Aorta (tissue), 5 donors: ENCODE measurements at regions not wholly inside any gene's neighbourhood (a gene's known extent, or its start where the extent isn't known, plus 50 kb on each side); places are given as distances from the start of the nearest gene placed in this dataset.
"Not testable (repeated sequence)": the region's sequence is repeated elsewhere in the genome, so short reads cannot be mapped to it uniquely, and the experiment has no call there.

Experiments used
- ATAC-seq: fragments of 200-7000 bp; cut with Tn5 transposase; one replicate; pipeline ENCODE4 v1.9.1; 2022; ENCODE audit warnings: moderate library complexity; ENCODE audit not compliant: low FRiP score
- DNase-seq, 2 donors: peaks; one replicate each; pipeline ENCODE4 v3.0.0-alpha.2; 2020
- H3K27ac ChIP-seq, 2 donors: one replicate each; pipeline ENCODE4 v1.5.1; 2013; ENCODE audit warnings: low read length in 2 of 2, mild to moderate bottlenecking in 2 of 2, moderate library complexity in 2 of 2, control low read depth in 1 of 2, inconsistent platforms in 1 of 2, low read depth in 1 of 2
- H3K27me3 ChIP-seq, 2 donors: one replicate each; pipeline ENCODE4 v1.6.1; 2013; ENCODE audit warnings: control low read depth in 1 of 2, low read length in 1 of 2, mild to moderate bottlenecking in 1 of 2, moderate library complexity in 1 of 2; ENCODE audit not compliant: insufficient read depth in 2 of 2, control insufficient read depth in 1 of 2
- H3K36me3 ChIP-seq, 2 donors: one replicate each; pipeline ENCODE4 v1.6.1; 2013; ENCODE audit warnings: control low read depth in 1 of 2, low read length in 1 of 2, mild to moderate bottlenecking in 1 of 2; ENCODE audit not compliant: insufficient read depth in 2 of 2, control insufficient read depth in 1 of 2
- H3K4me1 ChIP-seq, 2 donors: one replicate each; pipeline ENCODE4 v1.6.1; 2013; ENCODE audit warnings: low read length in 2 of 2, control low read depth in 1 of 2, mild to moderate bottlenecking in 1 of 2, moderate library complexity in 1 of 2; ENCODE audit not compliant: insufficient read depth in 2 of 2, control insufficient read depth in 1 of 2
- H3K4me3 ChIP-seq, 2 donors: one replicate each; pipeline ENCODE4 v1.5.1; 2013; ENCODE audit warnings: low read length in 2 of 2, control low read depth in 1 of 2, mild to moderate bottlenecking in 1 of 2
- H3K9me3 ChIP-seq: one replicate; pipeline ENCODE4 v1.6.1; 2013; ENCODE audit warnings: mild to moderate bottlenecking, low read length; ENCODE audit not compliant: control insufficient read depth
- WGBS, 2 donors: extraction: QIAGEN DNeasy Blood & Tissue Kit; methylation state at CpG; one replicate each; pipeline ENCODE4 v1.1.7; 2013; 5-methylcytosine and 5-hydroxymethylcytosine counted together
- intact Hi-C, 2 donors: fragments of 100-400 bp; cut with DNase I; formaldehyde crosslinking; loops; one replicate each; pipeline versions ENCODE4 v1.14.2 to v1.15.0; 2022
- donor health status: healthy with polysubstance abuse.
- donor health status: Bipolar disorder and iron deficiency.
- donor health status: DM: no; HTN: no; CAD: no.
- donor health status: DM: no; HTN: no; CAD: no.
- donor health status: DM: yes; HTN: yes; CAD: no.

GRCh38 chr20:16848061-16848460 lies 99.9 kb downstream of the OTOR start:
- no peak overlapping the region for H3K27ac ChIP-seq
- H3K4me1 ChIP-seq: no peaks in the 10 kb centered on the region
- DNase-seq (no peak), ATAC-seq (no peak)
- H3K27me3 ChIP-seq: no peaks in the 10 kb centered on the region
- H3K4me3 ChIP-seq: no peak overlapping the region
- intact Hi-C loops: no loop called here
- H3K36me3 ChIP-seq: no peaks in the 10 kb centered on the region
- H3K9me3 ChIP-seq: peaks cover 1% of the 10 kb centered on the region

- 60 to 63% methylated on average over 1 of the region's 1 CpG for WGBS, 2 donors
These were observed 100.4 kb downstream of the OTOR start for GRCh38 chr20:16848526-16848925.

GRCh38 chr20:16860914-16861313 lies 112.8 kb downstream of the OTOR start:
- no peak overlapping the region for H3K27ac ChIP-seq
- H3K4me3 ChIP-seq: no peak overlapping the region
- intact Hi-C loops: no loop called here
- no peaks in the 10 kb centered on the region for H3K36me3 ChIP-seq
- 77 to 87% methylated on average over 1 of the region's 1 CpG for WGBS, 2 donors
- ATAC-seq (no peak), DNase-seq (no peak)
- peaks cover 2% of the 10 kb centered on the region for H3K9me3 ChIP-seq
- no peaks in the 10 kb centered on the region for H3K27me3 ChIP-seq
- H3K4me1 ChIP-seq: no peaks in the 10 kb centered on the region

More at GRCh38 chr20:16848526-16848925, 100.4 kb downstream of the OTOR start:
- Histone ChIP-seq H3K27me3 (no peaks in the 10 kb centered on the region), H3K36me3 (no peaks in the 10 kb centered on the region), H3K9me3 (peaks cover 1% of the 10 kb centered on the region), H3K27ac (no peak overlapping the region), H3K4me3 (no peak overlapping the region), H3K4me1 (no peaks in the 10 kb centered on the region)
- ATAC-seq (no peak), DNase-seq (no peak)
- intact Hi-C loops: no loop called here

DNA sequence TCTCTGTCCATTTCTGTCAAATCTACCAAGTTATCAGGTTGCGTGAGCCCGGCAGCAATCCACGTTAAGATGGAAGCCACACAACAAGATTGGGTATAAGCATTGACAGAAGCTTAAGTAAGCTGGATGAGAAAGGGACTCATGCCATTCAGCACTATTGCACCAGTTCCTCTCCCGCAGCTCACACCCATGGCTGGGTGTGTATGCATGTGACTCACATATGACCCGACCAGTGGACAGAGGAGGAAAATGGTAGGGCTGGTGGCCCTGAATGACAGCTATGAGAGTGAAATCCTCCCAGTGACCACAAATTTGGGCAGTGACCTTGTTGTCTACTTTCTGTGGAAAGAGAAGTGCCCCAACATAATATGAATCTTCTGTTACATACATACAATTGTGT lies 113.5 kb downstream of the OTOR start:
- H3K9me3 ChIP-seq: peaks cover 2% of the 10 kb centered on the region
- ATAC-seq (no peak), DNase-seq (no peak)
- no peak overlapping the region for H3K4me3 ChIP-seq
- no peak overlapping the region for H3K27ac ChIP-seq
- H3K4me1 ChIP-seq: no peaks in the 10 kb centered on the region
- no peaks in the 10 kb centered on the region for H3K27me3 ChIP-seq
- 89 to 94% methylated on average over 5 of the region's 5 CpGs for WGBS, 2 donors
- no peaks in the 10 kb centered on the region for H3K36me3 ChIP-seq
- intact Hi-C loops: no loop called here

DNA sequence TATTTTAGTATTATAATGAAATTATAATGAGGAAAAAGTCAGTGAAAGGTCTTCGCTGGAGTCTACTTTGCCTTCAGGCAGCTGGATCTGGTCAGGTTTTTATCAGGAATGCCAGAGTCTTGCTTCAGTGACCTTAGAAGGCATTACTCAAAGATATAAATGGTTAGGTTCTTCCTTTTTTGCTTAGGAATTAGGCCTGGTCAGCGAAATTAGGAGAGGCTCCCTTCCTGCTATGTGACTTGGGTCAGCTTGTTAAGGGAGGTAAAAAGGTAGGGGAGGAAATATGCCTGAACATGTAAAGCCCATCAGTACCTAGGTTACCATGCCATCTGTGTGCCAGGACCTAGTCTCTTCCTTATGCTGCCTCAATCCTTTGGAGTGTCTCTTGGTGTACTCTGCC lies 115.1 kb downstream of the OTOR start:
- no peak overlapping the region for H3K27ac ChIP-seq
- no peaks in the 10 kb centered on the region for H3K4me1 ChIP-seq
- 69 to 71% methylated on average over 2 of the region's 2 CpGs for WGBS, 2 donors
- intact Hi-C loops: no loop called here
- no peak for ATAC-seq
- H3K9me3 ChIP-seq: peaks cover 2% of the 10 kb centered on the region
- no peaks in the 10 kb centered on the region for H3K27me3 ChIP-seq
- H3K4me3 ChIP-seq: no peak overlapping the region
- H3K36me3 ChIP-seq: no peaks in the 10 kb centered on the region
- no peak for DNase-seq

GRCh38 chr20:16864069-16864468 lies 115.9 kb downstream of the OTOR start:
- Histone ChIP-seq H3K27ac (no peak overlapping the region), H3K27me3 (no peaks in the 10 kb centered on the region), H3K4me3 (no peak overlapping the region), H3K4me1 (no peaks in the 10 kb centered on the region), H3K9me3 (peaks cover 2% of the 10 kb centered on the region), H3K36me3 (no peaks in the 10 kb centered on the region)
- no peak for ATAC-seq
- intact Hi-C loops: no loop called here
- 71 to 75% methylated on average over 5 of the region's 5 CpGs for WGBS, 2 donors
- DNase-seq: peak in 1 of 2 donors; percentile 61

- ATAC-seq: no peak
- 56 to 57% methylated on average over 1 of the region's 1 CpG for WGBS, 2 donors
These were observed 116.8 kb downstream of the OTOR start for GRCh38 chr20:16864963-16865362.

DNA sequence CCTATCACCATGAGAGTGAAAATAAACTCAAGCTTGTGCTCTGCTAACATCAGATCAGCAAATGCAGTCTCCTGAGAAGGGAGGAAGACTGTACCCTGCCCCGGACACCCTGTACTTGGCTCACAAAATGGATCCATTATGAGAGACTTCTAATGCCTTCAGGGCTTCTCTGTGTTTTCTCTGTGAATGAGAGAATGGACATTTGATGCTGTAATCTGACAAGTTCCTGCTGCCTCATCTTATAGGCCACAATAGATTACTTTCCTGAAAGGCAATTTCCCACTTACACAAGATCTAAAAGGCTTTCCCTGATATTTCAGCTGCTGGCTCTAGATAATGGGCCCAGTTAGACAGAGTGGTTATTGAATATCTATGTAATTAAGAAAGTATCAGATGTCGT lies 117.2 kb downstream of the OTOR start:
- Histone ChIP-seq H3K27ac (no peak overlapping the region), H3K9me3 (peaks cover 2% of the 10 kb centered on the region), H3K27me3 (no peaks in the 10 kb centered on the region), H3K4me3 (no peak overlapping the region), H3K4me1 (no peaks in the 10 kb centered on the region), H3K36me3 (no peaks in the 10 kb centered on the region)
- ATAC-seq (no peak), DNase-seq (no peak)
- 66 to 77% methylated on average over 2 of the region's 2 CpGs for WGBS, 2 donors
- intact Hi-C loops: no loop called here

More at GRCh38 chr20:16864963-16865362, 116.8 kb downstream of the OTOR start:
- Histone ChIP-seq H3K9me3 (peaks cover 2% of the 10 kb centered on the region), H3K27me3 (no peaks in the 10 kb centered on the region), H3K36me3 (no peaks in the 10 kb centered on the region), H3K27ac (no peak overlapping the region), H3K4me1 (no peaks in the 10 kb centered on the region), H3K4me3 (no peak overlapping the region)
- no peak for DNase-seq
- intact Hi-C loops: no loop called here

- ATAC-seq, H3K27ac ChIP-seq, H3K9me3 ChIP-seq, DNase-seq, H3K4me3 ChIP-seq, H3K36me3 ChIP-seq, H3K27me3 ChIP-seq, intact Hi-C loops, H3K4me1 ChIP-seq: not testable (repeated sequence)
- WGBS, 2 donors: 92 to 94% methylated on average over 4 of the region's 4 CpGs
These were observed 125.0 kb downstream of the OTOR start for GRCh38 chr20:16873124-16873523.
